DMS53 (cell line): ENCODE measurements at regions not wholly inside any gene's neighbourhood (a gene's known extent, or its start where the extent isn't known, plus 50 kb on each side); places are given as distances from the start of the nearest gene placed in this dataset.

ENCODE experiments used
- DNase-seq: peaks from one replicate; lab custom pipeline; 2025; lab: John Stamatoyannopoulos, UW

- DNase-seq: no peak
Measured at GRCh38 chr2:18829976-18830375, 240.6 kb upstream of the NT5C1B start.

- DNase-seq: no peak
Measured at GRCh38 chr2:18829251-18829902, 240.0 kb upstream of the NT5C1B start.

DNA sequence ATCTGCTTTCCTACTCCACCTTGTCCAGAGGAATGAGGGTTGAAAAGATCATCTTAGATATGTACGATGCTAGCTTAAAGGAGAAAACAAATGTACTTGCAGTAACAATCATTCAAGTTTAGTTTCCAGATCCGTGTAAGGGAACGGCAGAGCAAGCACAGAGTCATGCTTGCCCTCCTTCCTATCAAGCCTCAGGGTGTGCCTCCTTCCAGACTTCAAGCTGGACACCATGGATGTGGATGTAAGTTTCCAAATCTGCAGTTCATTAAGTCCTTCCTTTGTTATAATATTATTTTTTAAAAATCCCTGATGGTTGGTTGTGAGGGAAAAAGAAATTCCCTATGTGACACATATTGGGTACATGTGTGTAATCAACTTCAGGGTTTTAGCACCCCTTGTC is 238.9 kb upstream of the NT5C1B start:
- no peak for DNase-seq

GRCh38 chr2:18825838-18826237 is 236.5 kb upstream of the NT5C1B start:
- DNase-seq: no peak

GRCh38 chr2:18824915-18825314 is 235.5 kb upstream of the NT5C1B start:
- DNase-seq: no peak

DNA sequence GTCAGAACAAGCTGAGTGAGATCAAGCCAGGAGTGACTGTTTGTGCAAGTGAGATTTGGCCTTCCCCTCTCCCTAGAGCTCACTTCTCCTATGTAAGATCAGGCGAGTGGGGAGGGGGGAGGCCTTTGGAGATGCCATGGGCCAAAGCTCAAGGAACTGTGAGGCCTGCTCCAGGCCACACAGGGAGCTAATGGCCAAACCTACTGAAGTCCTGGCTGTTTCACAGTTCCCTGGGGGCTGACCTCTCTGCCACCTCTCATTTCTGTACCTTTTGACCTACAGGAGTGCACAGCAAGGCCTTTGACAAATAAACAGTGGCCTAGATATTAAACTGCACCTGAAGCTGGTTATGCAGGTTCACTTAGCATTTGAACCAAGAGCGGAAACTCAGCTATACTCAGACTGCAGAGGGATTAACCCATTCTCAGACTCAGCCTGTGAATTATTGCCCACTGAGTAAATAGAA is 235.0 kb upstream of the NT5C1B start:
- peak; percentile 84 for DNase-seq

DNA sequence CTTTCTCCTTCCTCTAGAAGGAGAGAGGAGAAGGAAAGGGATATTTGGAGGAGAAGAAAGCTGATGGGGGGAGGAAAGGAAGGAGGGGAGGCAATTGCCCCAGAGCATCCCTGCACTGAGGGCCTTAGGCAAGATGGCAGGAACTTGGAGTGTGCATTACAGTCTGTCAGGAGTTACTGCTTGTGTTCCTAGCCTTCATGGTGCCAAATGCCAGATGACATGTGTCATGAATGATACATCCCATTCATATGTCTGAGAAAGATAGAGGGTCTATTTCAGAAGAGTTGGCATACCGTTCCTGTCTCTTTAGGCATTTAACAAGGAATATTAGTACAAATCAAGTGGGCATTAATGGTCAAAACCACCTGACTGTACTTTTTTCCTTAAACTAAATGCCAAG is 232.1 kb upstream of the NT5C1B start:
- no peak for DNase-seq

DNA sequence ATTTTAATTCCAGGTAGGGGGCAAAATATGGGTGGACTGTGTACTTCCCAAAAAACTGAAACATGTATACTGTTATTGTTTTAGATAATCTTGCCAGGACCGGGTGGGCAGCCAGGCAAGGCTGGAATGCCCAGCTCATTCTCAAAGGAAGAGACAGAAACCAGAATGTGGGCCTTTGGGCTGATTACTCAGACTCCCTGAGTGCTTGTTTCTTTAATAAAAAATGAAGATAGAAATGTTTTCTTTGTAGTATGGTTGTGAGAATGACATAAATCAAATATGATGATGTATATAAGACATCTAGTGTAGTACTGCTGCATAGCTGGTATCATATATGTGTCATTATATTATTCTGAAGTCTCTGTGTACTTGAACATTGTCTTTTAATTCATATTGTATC is 231.6 kb upstream of the NT5C1B start:
- DNase-seq: no peak

GRCh38 chr2:18819566-18819965 is 230.2 kb upstream of the NT5C1B start:
- DNase-seq: no peak

DNA sequence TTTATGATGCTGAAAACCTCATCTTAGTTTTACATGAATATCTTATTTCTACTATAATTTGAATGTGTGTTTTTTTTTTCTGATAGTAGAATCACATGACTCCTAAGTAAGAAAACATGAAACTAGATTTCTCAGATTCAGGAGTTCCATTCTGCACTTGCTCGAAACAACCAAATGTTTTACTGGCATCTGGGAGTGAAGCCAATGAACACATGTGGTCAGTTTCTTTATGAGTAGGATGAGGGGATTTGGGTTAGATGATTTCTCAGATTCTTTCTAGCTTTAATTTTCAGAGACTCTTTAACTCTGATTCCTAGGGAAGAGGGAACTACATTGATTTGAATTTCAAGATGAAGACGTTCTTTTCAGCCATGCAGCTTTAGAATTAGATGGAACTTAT is 225.0 kb upstream of the NT5C1B start:
- no peak for DNase-seq

DNA sequence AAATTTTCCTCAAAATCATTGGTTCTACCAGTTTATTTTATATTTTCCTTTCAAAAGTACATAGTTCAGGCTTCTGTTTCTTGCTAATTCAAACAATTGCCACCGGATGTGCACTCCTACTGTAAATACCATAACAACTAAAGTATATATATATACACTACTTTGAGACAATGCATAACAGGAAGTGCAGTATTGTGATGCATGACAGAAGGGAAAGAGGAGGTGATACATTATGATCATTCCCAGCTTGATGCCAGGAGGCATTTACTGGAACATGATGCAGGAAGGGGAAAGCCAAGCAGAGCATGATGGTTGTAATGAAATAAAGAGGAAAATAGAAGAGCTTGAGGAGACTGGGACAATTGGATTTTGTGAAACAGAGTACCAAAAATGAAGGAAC is 215.2 kb upstream of the NT5C1B start:
- DNase-seq: peak; percentile 77

- peak; percentile 16 for DNase-seq
Measured at GRCh38 chr2:18803141-18803939, 214.0 kb upstream of the NT5C1B start.

- DNase-seq: peak; percentile 91
Measured at GRCh38 chr2:18800240-18800971, 211.0 kb upstream of the NT5C1B start.

- DNase-seq: peak; percentile 36
Measured at GRCh38 chr2:18799397-18799796, 210.0 kb upstream of the NT5C1B start.

- DNase-seq: no peak
Measured at GRCh38 chr2:18797133-18797845, 207.9 kb upstream of the NT5C1B start.

DNA sequence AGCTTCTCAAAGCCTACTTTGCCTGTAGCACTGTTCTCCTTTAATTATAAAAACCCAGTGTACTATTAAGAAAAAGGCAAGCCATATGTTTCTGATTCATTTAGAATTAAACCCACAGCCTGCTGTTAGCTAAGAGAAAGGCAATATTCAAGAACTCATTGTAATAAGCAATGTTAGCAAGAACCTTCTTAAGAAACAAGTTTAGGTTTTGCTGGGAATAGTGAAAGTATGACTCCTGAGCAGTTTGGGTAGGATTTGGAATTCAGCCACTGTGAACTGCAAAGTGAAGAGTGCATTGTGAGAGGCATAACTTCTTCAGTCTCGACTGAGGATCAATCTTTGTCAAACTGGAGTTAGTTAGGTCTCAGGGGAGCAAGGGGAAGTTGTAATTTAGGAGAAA is 206.5 kb upstream of the NT5C1B start:
- DNase-seq: no peak

- no peak for DNase-seq
Measured at GRCh38 chr2:18792684-18793083, 203.3 kb upstream of the NT5C1B start.

- DNase-seq: no peak
Measured at GRCh38 chr2:18792226-18792629, 202.9 kb upstream of the NT5C1B start.

DNA sequence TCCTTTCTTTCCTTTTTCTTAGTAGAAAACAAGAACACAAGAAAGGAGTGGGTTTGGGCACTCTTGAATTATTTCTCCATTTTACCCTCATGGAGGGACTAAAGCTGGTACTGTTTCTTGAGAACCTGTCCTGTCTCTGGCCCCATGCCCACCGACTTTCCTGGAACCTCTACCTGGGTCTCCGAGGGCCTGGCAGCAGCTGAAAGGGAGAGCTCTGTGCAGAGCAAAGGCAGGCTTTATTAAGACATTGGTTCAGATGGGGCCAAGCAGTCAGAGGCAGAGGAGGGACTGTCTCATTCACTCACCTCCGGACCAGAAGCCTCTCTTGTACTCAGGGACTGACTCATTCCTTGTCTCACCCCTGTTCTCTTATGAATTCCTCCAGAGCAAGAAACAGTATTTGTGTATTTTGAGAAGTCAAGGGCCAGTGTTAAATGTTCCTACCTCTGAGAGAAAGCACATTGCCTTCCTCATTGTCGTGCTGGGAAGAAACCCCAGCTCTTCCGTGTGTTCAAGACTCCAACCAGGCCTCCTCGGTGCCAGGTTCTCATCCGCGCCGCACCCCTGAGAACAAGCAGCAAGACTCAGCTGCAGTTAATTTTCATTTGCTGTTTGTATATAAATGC is 201.9 kb upstream of the NT5C1B start:
- DNase-seq: no peak

DNA sequence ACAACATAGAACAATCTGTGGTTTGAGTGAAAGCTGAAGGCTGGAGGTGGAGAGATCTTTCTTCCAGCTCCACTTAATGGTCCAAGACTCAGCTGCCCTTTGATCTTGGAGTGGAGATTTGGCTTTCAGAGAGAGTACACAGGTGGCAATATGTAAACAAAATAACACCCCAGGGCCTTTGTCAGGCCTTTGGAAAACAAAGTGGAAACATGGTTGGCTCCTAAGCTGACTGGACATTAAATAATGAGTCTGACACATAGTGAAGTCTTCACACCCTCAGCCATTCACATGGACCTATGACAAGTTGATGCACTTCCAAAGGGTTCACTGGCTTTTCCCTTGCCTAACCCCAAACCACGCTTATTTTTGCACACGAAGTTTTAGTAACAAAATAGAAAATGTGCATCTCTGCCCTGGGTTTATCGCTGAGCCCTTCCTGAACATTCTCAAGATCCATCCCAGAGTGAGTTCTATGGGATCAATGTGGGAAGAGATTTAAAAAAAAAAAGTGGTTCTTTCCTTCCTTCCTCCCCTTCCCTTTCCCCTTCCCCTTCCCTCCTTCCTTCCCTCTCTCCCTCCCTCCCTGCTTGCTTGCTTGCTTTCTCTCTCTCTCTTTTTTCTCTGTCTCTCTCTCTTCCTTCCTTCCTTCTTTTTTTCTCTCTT is 201.3 kb upstream of the NT5C1B start:
- peak; percentile 36 for DNase-seq

DNA sequence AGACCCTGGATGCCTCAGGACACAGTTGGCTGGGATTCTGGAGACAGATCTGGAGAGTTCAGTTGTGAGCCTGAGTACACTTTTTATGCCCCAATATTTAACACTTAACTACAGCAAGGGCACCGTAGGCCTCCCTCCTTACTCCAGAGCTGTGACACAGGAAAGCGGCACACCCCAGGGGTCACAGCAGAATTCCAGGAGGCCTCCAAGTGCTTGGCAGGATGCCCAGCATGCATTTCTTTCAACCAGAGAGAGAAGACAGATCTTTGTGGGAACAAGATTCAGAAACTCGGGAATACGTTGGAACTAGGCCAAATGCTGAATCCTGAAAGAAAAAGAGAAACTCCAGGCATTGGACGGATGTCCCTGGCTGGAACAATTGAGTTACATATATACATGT is 199.2 kb upstream of the NT5C1B start:
- DNase-seq: no peak
